HL-60 (cell line): ENCODE measurements at regions not wholly inside any gene's neighbourhood (a gene's known extent, or its start where the extent isn't known, plus 50 kb on each side); places are given as distances from the start of the nearest gene placed in this dataset.

Experiments used
- DNase-seq, 2 experiments: peaks; one replicate each; pipeline ENCODE4 v3.0.0-alpha.2; 2010 to 2020; ENCODE audit warnings: low read depth in 1 of 2, low spot score in 1 of 2
- H3K27ac ChIP-seq: fragments of 250-450 bp; sonication (Bioruptor Pico); replicated peaks from 2 replicates; pipeline ENCODE4 v1.5.1; 2020; ENCODE audit warnings: mild to moderate bottlenecking, moderate library complexity
- H3K27me3 ChIP-seq: fragments of 250-450 bp; sonication (Bioruptor Pico); 2 replicates; pipeline ENCODE4 v1.5.1; 2021; ENCODE audit warnings: mild to moderate bottlenecking, moderate library complexity; ENCODE audit not compliant: insufficient read depth, poor library complexity, severe bottlenecking
- H3K4me3 ChIP-seq: replicated peaks from 2 replicates; pipeline ENCODE4 v1.5.1; 2011; ENCODE audit warnings: mild to moderate bottlenecking, control low read depth, low read length; ENCODE audit not compliant: insufficient read depth
- CTCF ChIP-seq: IDR thresholded peaks from one replicate; pipeline ENCODE4 v1.5.1; 2011; ENCODE audit warnings: low read length, control low read depth, inconsistent platforms; ENCODE audit not compliant: insufficient read depth
- GABPA ChIP-seq: IDR thresholded peaks from 2 replicates; pipeline ENCODE4 v1.6.1; 2012; ENCODE audit warnings: low read depth
- POLR2AphosphoS5 ChIP-seq: IDR thresholded peaks from 2 replicates; pipeline ENCODE4 v1.6.1; 2012; ENCODE audit warnings: low read depth
- REST ChIP-seq: IDR thresholded peaks from 2 replicates; pipeline ENCODE4 v1.6.1; 2012; ENCODE audit warnings: low read depth; ENCODE audit not compliant: insufficient replicate concordance
- SPI1 ChIP-seq: IDR thresholded peaks from 2 replicates; pipeline ENCODE4 v1.6.1; 2012; ENCODE audit warnings: low read depth, mild to moderate bottlenecking, borderline replicate concordance

- no peak for TF ChIP-seq SPI1
- no peak for TF ChIP-seq GABPA
- TF ChIP-seq CTCF: no peak
- no peak for TF ChIP-seq REST
- TF ChIP-seq POLR2AphosphoS5: no peak
- no peak overlapping the region for H3K27ac ChIP-seq
- no peak for DNase-seq
- H3K27me3 ChIP-seq: no peaks in the 10 kb centered on the region
- H3K4me3 ChIP-seq: no peak overlapping the region
Measured at GRCh38 chr9:22382331-22382730, 64.3 kb upstream of the DMRTA1 start.

GRCh38 chr9:22383718-22384117 is 62.9 kb upstream of the DMRTA1 start:
- no peak for TF ChIP-seq CTCF
- H3K27me3 ChIP-seq: no peaks in the 10 kb centered on the region
- no peak for DNase-seq
- H3K27ac ChIP-seq: no peak overlapping the region
- H3K4me3 ChIP-seq: no peak overlapping the region

- DNase-seq: no peak
- Histone ChIP-seq H3K27ac (no peak overlapping the region), H3K4me3 (no peak overlapping the region), H3K27me3 (no peaks in the 10 kb centered on the region)
- no peak for TF ChIP-seq SPI1
- no peak for TF ChIP-seq REST
- TF ChIP-seq GABPA: no peak
- no peak for TF ChIP-seq POLR2AphosphoS5
- TF ChIP-seq CTCF: no peak
Measured at GRCh38 chr9:22389271-22389670, 57.4 kb upstream of the DMRTA1 start.

GRCh38 chr9:22392523-22392922 is 54.1 kb upstream of the DMRTA1 start:
- no peak for DNase-seq
- Histone ChIP-seq H3K27ac (no peak overlapping the region), H3K27me3 (no peaks in the 10 kb centered on the region), H3K4me3 (no peak overlapping the region)
- no peak for TF ChIP-seq GABPA
- TF ChIP-seq SPI1: no peak
- no peak for TF ChIP-seq CTCF
- no peak for TF ChIP-seq POLR2AphosphoS5
- no peak for TF ChIP-seq REST
